Activated gamma-delta T cell treated with anti-CD3 and anti-CD28 coated beads, Interleukin-2, amount 50 U/mL, for 16 hours (primary cell): ENCODE measurements at regions not wholly inside any gene's neighbourhood (a gene's known extent, or its start where the extent isn't known, plus 50 kb on each side); places are given as distances from the start of the nearest gene placed in this dataset.
"Not testable (repeated sequence)": the region's sequence is repeated elsewhere in the genome, so short reads cannot be mapped to it uniquely, and the experiment has no call there.

Experiments used
- DNase-seq: peaks from one replicate; pipeline ENCODE4 v3.0.0-alpha.2; 2020; ENCODE audit warnings: low read depth

- no peak for DNase-seq
Measured at GRCh38 chr12:75665216-75665615, 153.8 kb upstream of the KRR1 start.

GRCh38 chr12:75662511-75663159 is 151.2 kb upstream of the KRR1 start:
- no peak for DNase-seq

- DNase-seq = no peak
Measured at GRCh38 chr12:75661908-75662307, 150.5 kb upstream of the KRR1 start.

- DNase-seq = no peak
Measured at GRCh38 chr12:75660805-75661404, 149.5 kb upstream of the KRR1 start.

GRCh38 chr12:75660107-75660530 is 148.7 kb upstream of the KRR1 start:
- DNase-seq = no peak

- no peak for DNase-seq
Measured at GRCh38 chr12:75658901-75659823, 147.8 kb upstream of the KRR1 start.

- DNase-seq = no peak
Measured at GRCh38 chr12:75658286-75658685, 146.9 kb upstream of the KRR1 start.

- no peak for DNase-seq
Measured at GRCh38 chr12:75657831-75658230, 146.4 kb upstream of the KRR1 start.

GRCh38 chr12:75657354-75657753 is 145.9 kb upstream of the KRR1 start:
- DNase-seq = not testable (repeated sequence)

- no peak for DNase-seq
Measured at GRCh38 chr12:75656648-75657047, 145.2 kb upstream of the KRR1 start.

- DNase-seq = no peak
Measured at GRCh38 chr12:75656210-75656609, 144.8 kb upstream of the KRR1 start.

- no peak for DNase-seq
Measured at GRCh38 chr12:75655315-75655806, 144.0 kb upstream of the KRR1 start.

GRCh38 chr12:75651342-75651695 is 139.9 kb upstream of the KRR1 start:
- no peak for DNase-seq

GRCh38 chr12:75650595-75651341 is 139.4 kb upstream of the KRR1 start:
- DNase-seq = no peak

GRCh38 chr12:75650100-75650499 is 138.7 kb upstream of the KRR1 start:
- DNase-seq = no peak

- no peak for DNase-seq
Measured at GRCh38 chr12:75648856-75649255, 137.4 kb upstream of the KRR1 start.

GRCh38 chr12:75646329-75647210 is 135.2 kb upstream of the KRR1 start:
- DNase-seq = no peak

GRCh38 chr12:75644472-75645072 is 133.2 kb upstream of the KRR1 start:
- no peak for DNase-seq

GRCh38 chr12:75643119-75643518 is 131.7 kb upstream of the KRR1 start:
- not testable (repeated sequence) for DNase-seq

GRCh38 chr12:75642226-75642625 is 130.8 kb upstream of the KRR1 start:
- no peak for DNase-seq
